ENCODE measurements at regions not wholly inside any gene's neighbourhood (a gene's known extent, or its start where the extent isn't known, plus 50 kb on each side); places are given as distances from the start of the nearest gene placed in this dataset.
A peak's percentile ranks its signal among the peaks of the same experiment; 100 is the strongest.

- Histone ChIP-seq H3K4me2 (ENCODE audit: low read depth, low read length, poor library complexity, severe bottlenecking) (no peak overlapping the region), H3K4me1 (ENCODE audit: insufficient read depth, low read length, poor library complexity, severe bottlenecking) (no peaks in the 10 kb centered on the region), H4K20me1 (ENCODE audit: insufficient read depth, low read length, poor library complexity, severe bottlenecking) (no peaks in the 10 kb centered on the region), H3K36me3 (ENCODE audit: insufficient read depth, low read length) (no peaks in the 10 kb centered on the region), H3K9me3 (ENCODE audit: insufficient read depth, low read depth, low read length) (no peaks in the 10 kb centered on the region), H3K27me3 (ENCODE audit: insufficient read depth, low read length, poor library complexity, severe bottlenecking) (no peaks in the 10 kb centered on the region), H2AFZ (ENCODE audit: low read length) (no peak overlapping the region), H3K79me2 (ENCODE audit: insufficient read depth, low read length) (no peaks in the 10 kb centered on the region), H3K9ac (ENCODE audit: low read depth, low read length, poor library complexity, severe bottlenecking) (no peak overlapping the region), H3K4me3 (ENCODE audit: low read length, poor library complexity, severe bottlenecking) (no peak overlapping the region), H3K9me2 (replicated peaks; ENCODE audit: low read depth, low read length) (no peaks in the 10 kb centered on the region), H3F3A (ENCODE audit: low read depth) (no peaks in the 10 kb centered on the region)
- TF ChIP-seq EZH2phosphoT487 (IDR thresholded peaks at IDR 0.05; ENCODE audit: borderline replicate concordance): no peak
- TF ChIP-seq, protein P1, sequence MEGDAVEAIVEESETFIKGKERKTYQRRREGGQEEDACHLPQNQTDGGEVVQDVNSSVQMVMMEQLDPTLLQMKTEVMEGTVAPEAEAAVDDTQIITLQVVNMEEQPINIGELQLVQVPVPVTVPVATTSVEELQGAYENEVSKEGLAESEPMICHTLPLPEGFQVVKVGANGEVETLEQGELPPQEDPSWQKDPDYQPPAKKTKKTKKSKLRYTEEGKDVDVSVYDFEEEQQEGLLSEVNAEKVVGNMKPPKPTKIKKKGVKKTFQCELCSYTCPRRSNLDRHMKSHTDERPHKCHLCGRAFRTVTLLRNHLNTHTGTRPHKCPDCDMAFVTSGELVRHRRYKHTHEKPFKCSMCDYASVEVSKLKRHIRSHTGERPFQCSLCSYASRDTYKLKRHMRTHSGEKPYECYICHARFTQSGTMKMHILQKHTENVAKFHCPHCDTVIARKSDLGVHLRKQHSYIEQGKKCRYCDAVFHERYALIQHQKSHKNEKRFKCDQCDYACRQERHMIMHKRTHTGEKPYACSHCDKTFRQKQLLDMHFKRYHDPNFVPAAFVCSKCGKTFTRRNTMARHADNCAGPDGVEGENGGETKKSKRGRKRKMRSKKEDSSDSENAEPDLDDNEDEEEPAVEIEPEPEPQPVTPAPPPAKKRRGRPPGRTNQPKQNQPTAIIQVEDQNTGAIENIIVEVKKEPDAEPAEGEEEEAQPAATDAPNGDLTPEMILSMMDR (conservative IDR thresholded peaks at IDR 0.05; ENCODE audit: low read length): peak; percentile 64
Observed at GRCh38 chr11:8318536-8318935, 54.9 kb upstream of the LMO1 start.

DNA sequence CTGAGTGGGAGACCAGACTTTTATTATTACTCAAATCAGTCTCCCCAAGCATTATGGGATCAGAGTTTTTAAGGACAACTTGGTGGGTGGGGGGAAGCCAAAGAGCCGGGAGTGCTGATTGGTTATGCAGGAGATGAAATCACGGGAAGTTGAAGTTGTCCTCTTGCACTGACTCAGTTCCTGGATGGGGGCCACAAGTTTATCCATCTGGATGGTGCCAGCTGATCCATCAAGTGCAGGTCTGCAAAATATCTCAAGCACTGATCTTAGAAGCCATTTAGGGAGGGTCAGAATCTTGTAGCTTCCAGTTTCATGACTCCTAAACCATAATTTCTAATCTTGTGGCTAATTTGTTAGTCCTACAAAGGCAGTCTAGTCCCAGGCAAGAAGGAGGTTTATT is 53.5 kb upstream of the LMO1 start:
- Histone ChIP-seq H3K9me3 (ENCODE audit: insufficient read depth, low read depth, low read length) (no peaks in the 10 kb centered on the region), H3K27me3 (ENCODE audit: insufficient read depth, low read length, poor library complexity, severe bottlenecking) (no peaks in the 10 kb centered on the region)

DNA sequence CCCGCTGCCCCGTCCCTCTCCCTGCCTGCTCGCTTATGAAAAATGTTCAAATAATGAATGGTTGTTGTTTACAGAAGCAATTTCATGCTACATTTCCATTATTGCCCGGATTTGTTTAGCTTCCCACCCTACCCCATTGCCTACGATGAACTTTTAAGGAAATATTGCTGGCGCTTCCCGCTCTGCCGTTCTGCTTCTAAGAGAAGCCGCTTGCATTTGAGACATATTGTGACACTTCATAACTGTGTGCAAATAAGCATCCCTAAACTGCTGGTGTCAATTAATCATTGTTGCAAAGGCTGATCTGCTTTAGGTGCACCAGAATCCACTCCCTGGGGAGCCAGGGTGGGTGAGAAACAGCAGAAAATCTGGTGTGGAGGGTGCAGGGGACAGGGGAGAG is 52.3 kb upstream of the LMO1 start:
- H3K4me3 ChIP-seq (ENCODE audit: low read length, poor library complexity, severe bottlenecking): no peak overlapping the region

More for the DNA sequence above, 53.5 kb upstream of the LMO1 start:
- Histone ChIP-seq H3K4me2 (ENCODE audit: low read depth, low read length, poor library complexity, severe bottlenecking) (no peak overlapping the region), H3F3A (ENCODE audit: low read depth) (no peaks in the 10 kb centered on the region), H3K36me3 (ENCODE audit: insufficient read depth, low read length) (no peaks in the 10 kb centered on the region), H3K79me2 (ENCODE audit: insufficient read depth, low read length) (no peaks in the 10 kb centered on the region), H3K9me2 (replicated peaks; ENCODE audit: low read depth, low read length) (no peaks in the 10 kb centered on the region), H2AFZ (ENCODE audit: low read length) (no peak overlapping the region), H3K9ac (ENCODE audit: low read depth, low read length, poor library complexity, severe bottlenecking) (no peak overlapping the region), H3K4me1 (ENCODE audit: insufficient read depth, low read length, poor library complexity, severe bottlenecking) (no peaks in the 10 kb centered on the region), H4K20me1 (ENCODE audit: insufficient read depth, low read length, poor library complexity, severe bottlenecking) (no peaks in the 10 kb centered on the region), H3K4me3 (ENCODE audit: low read length, poor library complexity, severe bottlenecking) (no peak overlapping the region)
- TF ChIP-seq, protein P1 (conservative IDR thresholded peaks at IDR 0.05; ENCODE audit: low read length): no peak
- no peak for TF ChIP-seq EZH2phosphoT487 (IDR thresholded peaks at IDR 0.05; ENCODE audit: borderline replicate concordance)

More for the DNA sequence above, 52.3 kb upstream of the LMO1 start:
- H3K4me1 ChIP-seq (ENCODE audit: insufficient read depth, low read length, poor library complexity, severe bottlenecking): no peaks in the 10 kb centered on the region
- H3F3A ChIP-seq (ENCODE audit: low read depth): no peaks in the 10 kb centered on the region
- H2AFZ ChIP-seq (ENCODE audit: low read length): no peak overlapping the region
- no peaks in the 10 kb centered on the region for H3K27me3 ChIP-seq (ENCODE audit: insufficient read depth, low read length, poor library complexity, severe bottlenecking)
- no peaks in the 10 kb centered on the region for H3K9me2 ChIP-seq (replicated peaks; ENCODE audit: low read depth, low read length)
- H3K9me3 ChIP-seq (ENCODE audit: insufficient read depth, low read depth, low read length): no peaks in the 10 kb centered on the region
- no peaks in the 10 kb centered on the region for H3K36me3 ChIP-seq (ENCODE audit: insufficient read depth, low read length)
- H4K20me1 ChIP-seq (ENCODE audit: insufficient read depth, low read length, poor library complexity, severe bottlenecking): no peaks in the 10 kb centered on the region
- H3K79me2 ChIP-seq (ENCODE audit: insufficient read depth, low read length): no peaks in the 10 kb centered on the region
- TF ChIP-seq EZH2phosphoT487 (IDR thresholded peaks at IDR 0.05; ENCODE audit: borderline replicate concordance): no peak
- TF ChIP-seq, protein P1 (conservative IDR thresholded peaks at IDR 0.05; ENCODE audit: low read length): no peak
- no peak overlapping the region for H3K9ac ChIP-seq (ENCODE audit: low read depth, low read length, poor library complexity, severe bottlenecking)
- no peak overlapping the region for H3K4me2 ChIP-seq (ENCODE audit: low read depth, low read length, poor library complexity, severe bottlenecking)

Data from Loucy (cell line).